Hepatocyte (in vitro differentiated cells): ENCODE measurements at regions not wholly inside any gene's neighbourhood (a gene's known extent, or its start where the extent isn't known, plus 50 kb on each side); places are given as distances from the start of the nearest gene placed in this dataset.

Experiments
- CTCF ChIP-seq: fragments of 200-600 bp; sonication (generic); IDR thresholded peaks from 2 replicates; pipeline ENCODE4 v1.5.1; 2016; ENCODE audit warnings: antibody characterized with exemption, mild to moderate bottlenecking; ENCODE audit not compliant: poor library complexity
- EZH2 ChIP-seq: fragments of 200-600 bp; sonication (generic); IDR thresholded peaks from 2 replicates; pipeline ENCODE4 v1.6.1; 2016; ENCODE audit warnings: antibody characterized with exemption, mild to moderate bottlenecking, borderline replicate concordance
- EZH2phosphoT487 ChIP-seq: fragments of 200-600 bp; sonication (generic); IDR thresholded peaks from one replicate; pipeline ENCODE4 v1.6.1; 2018; ENCODE audit warnings: antibody characterized with exemption, mild to moderate bottlenecking, low read depth, moderate library complexity; ENCODE audit not compliant: unreplicated experiment, severe bottlenecking

DNA sequence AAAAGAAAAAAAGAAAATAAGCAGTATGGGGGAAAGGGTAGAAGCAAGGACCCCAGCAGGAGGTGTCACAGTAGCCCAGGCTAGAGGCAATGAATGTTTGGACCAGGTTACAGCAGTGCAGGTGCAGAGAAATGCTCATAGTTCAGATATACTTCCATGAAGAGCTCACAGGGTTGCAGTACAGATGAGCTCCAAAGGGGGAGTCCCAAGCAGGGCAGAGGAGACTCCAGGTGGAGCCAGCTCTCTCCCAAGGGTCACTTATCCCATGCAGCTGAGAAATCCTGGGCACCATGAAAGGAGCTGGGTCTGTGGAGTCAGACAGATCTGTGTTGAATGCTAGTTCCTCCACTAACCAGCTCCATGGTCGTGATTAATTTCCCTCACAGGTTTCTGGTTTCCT is 174.9 kb downstream of the C7orf25 start:
- TF ChIP-seq CTCF: no peak
- TF ChIP-seq EZH2phosphoT487: no peak
- no peak for TF ChIP-seq EZH2
